Neural progenitor cell (in vitro differentiated cells): ENCODE measurements at regions not wholly inside any gene's neighbourhood (a gene's known extent, or its start where the extent isn't known, plus 50 kb on each side); places are given as distances from the start of the nearest gene placed in this dataset.

Experiments
- DNase-seq: peaks from one replicate; pipeline ENCODE4 v3.0.0-alpha.2; 2016; ENCODE audit warnings: low spot score
- H2AFZ ChIP-seq: fragments of 200-600 bp; sonication (generic); replicated peaks from 2 replicates; pipeline ENCODE4 v1.6.1; 2016; ENCODE audit warnings: antibody characterized with exemption
- H3F3A ChIP-seq: fragments of 200-600 bp; sonication (generic); 2 replicates; pipeline ENCODE4 v1.6.1; 2016; ENCODE audit warnings: antibody characterized with exemption, low read depth
- H3K27ac ChIP-seq: fragments of 200-600 bp; sonication (generic); 2 replicates; pipeline ENCODE4 v1.5.1; 2016; ENCODE audit warnings: mild to moderate bottlenecking
- H3K27me3 ChIP-seq: fragments of 200-600 bp; sonication (generic); 2 replicates; pipeline ENCODE4 v1.6.1; 2016; ENCODE audit warnings: mild to moderate bottlenecking, moderate library complexity
- H3K36me3 ChIP-seq: fragments of 200-600 bp; sonication (generic); 2 replicates; pipeline ENCODE4 v1.5.1; 2016
- H3K4me1 ChIP-seq: fragments of 200-600 bp; sonication (generic); 2 replicates; pipeline ENCODE4 v1.6.1; 2016; ENCODE audit warnings: mixed run types
- H3K4me2 ChIP-seq: fragments of 200-600 bp; sonication (generic); 2 replicates; pipeline ENCODE4 v1.6.1; 2016
- H3K4me3 ChIP-seq: fragments of 200-600 bp; sonication (generic); 2 replicates; pipeline ENCODE4 v1.5.1; 2016
- H3K79me2 ChIP-seq: fragments of 200-600 bp; sonication (generic); 2 replicates; pipeline ENCODE4 v1.6.1; 2016; ENCODE audit warnings: low read depth
- H3K9ac ChIP-seq: fragments of 200-600 bp; sonication (generic); 2 replicates; pipeline ENCODE4 v1.6.1; 2016
- H3K9me3 ChIP-seq: fragments of 200-600 bp; sonication (generic); 2 replicates; pipeline ENCODE4 v1.5.1; 2016; ENCODE audit warnings: low read depth
- H4K20me1 ChIP-seq: fragments of 200-600 bp; sonication (generic); 2 replicates; pipeline ENCODE4 v1.6.1; 2016; ENCODE audit warnings: low read depth
- H3K27ac Mint-ChIP-seq: 3 replicates; pipeline ENCODE4 v1.8.0; 2021; ENCODE audit warnings: mixed read lengths
- H3K27me3 Mint-ChIP-seq: 2 replicates; pipeline ENCODE4 v1.8.0; 2022; ENCODE audit warnings: low read depth, mild to moderate bottlenecking, inconsistent platforms, moderate library complexity, mixed read lengths; ENCODE audit not compliant: insufficient read depth
- H3K36me3 Mint-ChIP-seq: 3 replicates; pipeline ENCODE4 v1.8.0; 2021; ENCODE audit warnings: mixed read lengths
- H3K4me1 Mint-ChIP-seq: 3 replicates; pipeline ENCODE4 v1.8.0; 2021; ENCODE audit warnings: mixed read lengths
- H3K4me3 Mint-ChIP-seq: 3 replicates; pipeline ENCODE4 v1.8.0; 2021; ENCODE audit warnings: mild to moderate bottlenecking, moderate library complexity, mixed read lengths
- H3K9me3 Mint-ChIP-seq: 3 replicates; pipeline ENCODE4 v1.8.0; 2020; ENCODE audit warnings: mixed read lengths
- CTCF ChIP-seq: fragments of 200-600 bp; sonication (generic); IDR thresholded peaks from 2 replicates; pipeline ENCODE4 v1.5.1; 2017; ENCODE audit warnings: antibody characterized with exemption, mild to moderate bottlenecking
- EZH2 ChIP-seq: fragments of 200-600 bp; sonication (generic); IDR thresholded peaks from 2 replicates; pipeline ENCODE4 v1.6.1; 2017; ENCODE audit warnings: antibody characterized with exemption, mild to moderate bottlenecking, moderate library complexity
- EZH2phosphoT487 ChIP-seq: fragments of 200-600 bp; sonication (generic); IDR thresholded peaks from 2 replicates; pipeline ENCODE4 v1.6.1; 2017; ENCODE audit warnings: antibody characterized with exemption

GRCh38 chr3:64860536-64860870 is 172.7 kb upstream of the ADAMTS9 start:
- no peaks in the 10 kb centered on the region for H3K36me3 ChIP-seq
- Mint-ChIP-seq H3K9me3 (peaks cover 4% of the 10 kb centered on the region), H3K4me3 (no peak overlapping the region), H3K27me3 (no peaks in the 10 kb centered on the region), H3K36me3 (no peaks in the 10 kb centered on the region), H3K4me1 (peaks cover 37% of the 10 kb centered on the region), H3K27ac (no peak overlapping the region)
- no peaks in the 10 kb centered on the region for H4K20me1 ChIP-seq
- H3K4me3 ChIP-seq, result no peak overlapping the region
- H3K4me2 ChIP-seq, result no peak overlapping the region
- no peaks in the 10 kb centered on the region for H3K79me2 ChIP-seq
- no peak overlapping the region for H2AFZ ChIP-seq
- TF ChIP-seq EZH2, result no peak
- no peak for TF ChIP-seq EZH2phosphoT487
- TF ChIP-seq CTCF, result no peak
- H3K4me1 ChIP-seq, result peaks cover 22% of the 10 kb centered on the region
- no peaks in the 10 kb centered on the region for H3F3A ChIP-seq
- H3K27ac ChIP-seq, result no peak overlapping the region
- no peaks in the 10 kb centered on the region for H3K27me3 ChIP-seq
- no peak overlapping the region for H3K9ac ChIP-seq
- no peak for DNase-seq
- no peaks in the 10 kb centered on the region for H3K9me3 ChIP-seq

GRCh38 chr3:64859625-64860535 is 172.1 kb upstream of the ADAMTS9 start:
- no peak overlapping the region for H3K27ac Mint-ChIP-seq
- no peaks in the 10 kb centered on the region for H3K36me3 Mint-ChIP-seq
- TF ChIP-seq EZH2 (no peak), EZH2phosphoT487 (no peak), CTCF (no peak)
- no peaks in the 10 kb centered on the region for H3K36me3 ChIP-seq
- H3K4me1 Mint-ChIP-seq, result peaks cover 35% of the 10 kb centered on the region
- H3K4me2 ChIP-seq, result no peak overlapping the region
- H3K4me1 ChIP-seq, result peaks cover 22% of the 10 kb centered on the region
- H3K4me3 ChIP-seq, result no peak overlapping the region
- no peaks in the 10 kb centered on the region for H3F3A ChIP-seq
- H3K27ac ChIP-seq, result no peak overlapping the region
- H4K20me1 ChIP-seq, result no peaks in the 10 kb centered on the region
- H3K79me2 ChIP-seq, result no peaks in the 10 kb centered on the region
- H3K9me3 ChIP-seq, result no peaks in the 10 kb centered on the region
- no peak overlapping the region for H3K4me3 Mint-ChIP-seq
- H3K27me3 Mint-ChIP-seq, result no peaks in the 10 kb centered on the region
- no peak overlapping the region for H2AFZ ChIP-seq
- DNase-seq, result no peak
- peaks cover 4% of the 10 kb centered on the region for H3K9me3 Mint-ChIP-seq
- H3K27me3 ChIP-seq, result no peaks in the 10 kb centered on the region
- no peak overlapping the region for H3K9ac ChIP-seq

GRCh38 chr3:64856977-64857516 is 169.2 kb upstream of the ADAMTS9 start:
- H3K9me3 ChIP-seq, result no peaks in the 10 kb centered on the region
- H3K4me1 ChIP-seq, result peaks cover 10% of the 10 kb centered on the region
- H3K36me3 ChIP-seq, result no peaks in the 10 kb centered on the region
- Mint-ChIP-seq H3K4me3 (no peak overlapping the region), H3K27me3 (no peaks in the 10 kb centered on the region), H3K36me3 (no peaks in the 10 kb centered on the region), H3K9me3 (no peaks in the 10 kb centered on the region), H3K27ac (no peak overlapping the region), H3K4me1 (peaks cover 17% of the 10 kb centered on the region)
- no peaks in the 10 kb centered on the region for H4K20me1 ChIP-seq
- no peak overlapping the region for H3K4me2 ChIP-seq
- no peak for TF ChIP-seq EZH2
- no peak for TF ChIP-seq EZH2phosphoT487
- no peaks in the 10 kb centered on the region for H3F3A ChIP-seq
- no peak overlapping the region for H3K4me3 ChIP-seq
- DNase-seq, result no peak
- H2AFZ ChIP-seq, result no peak overlapping the region
- no peak overlapping the region for H3K9ac ChIP-seq
- no peaks in the 10 kb centered on the region for H3K79me2 ChIP-seq
- H3K27ac ChIP-seq, result no peak overlapping the region
- H3K27me3 ChIP-seq, result no peaks in the 10 kb centered on the region

GRCh38 chr3:64856106-64856505 is 168.3 kb upstream of the ADAMTS9 start:
- no peak overlapping the region for H3K4me3 ChIP-seq
- no peak overlapping the region for H2AFZ ChIP-seq
- DNase-seq, result no peak
- H3F3A ChIP-seq, result no peaks in the 10 kb centered on the region
- peaks cover 10% of the 10 kb centered on the region for H3K4me1 ChIP-seq
- Mint-ChIP-seq H3K27ac (no peak overlapping the region), H3K27me3 (no peaks in the 10 kb centered on the region), H3K4me3 (no peak overlapping the region), H3K9me3 (no peaks in the 10 kb centered on the region), H3K4me1 (peaks cover 14% of the 10 kb centered on the region), H3K36me3 (no peaks in the 10 kb centered on the region)
- no peaks in the 10 kb centered on the region for H3K27me3 ChIP-seq
- H3K79me2 ChIP-seq, result no peaks in the 10 kb centered on the region
- no peaks in the 10 kb centered on the region for H3K36me3 ChIP-seq
- TF ChIP-seq EZH2 (no peak), EZH2phosphoT487 (no peak), CTCF (no peak)
- H3K9ac ChIP-seq, result no peak overlapping the region
- no peaks in the 10 kb centered on the region for H4K20me1 ChIP-seq
- H3K9me3 ChIP-seq, result no peaks in the 10 kb centered on the region
- no peak overlapping the region for H3K27ac ChIP-seq
- no peak overlapping the region for H3K4me2 ChIP-seq
